Retinal pigment epithelial cell (primary cell): ENCODE measurements at regions not wholly inside any gene's neighbourhood (a gene's known extent, or its start where the extent isn't known, plus 50 kb on each side); places are given as distances from the start of the nearest gene placed in this dataset.
"Not testable (repeated sequence)": the region's sequence is repeated elsewhere in the genome, so short reads cannot be mapped to it uniquely, and the experiment has no call there.

Source experiments
- DNase-seq: peaks from one replicate; pipeline ENCODE4 v3.0.0-alpha.2; 2010; ENCODE audit warnings: low read depth
- H3K4me3 ChIP-seq: 2 replicates; pipeline ENCODE4 v1.5.1; 2011; ENCODE audit warnings: mild to moderate bottlenecking, low read length, control low read depth, moderate library complexity
- CTCF ChIP-seq: conservative IDR thresholded peaks from 2 replicates; pipeline ENCODE4 v1.5.1; 2011; ENCODE audit warnings: low read depth, low read length, control low read depth, inconsistent platforms

- H3K4me3 ChIP-seq, result no peak overlapping the region
- no peak for TF ChIP-seq CTCF
- DNase-seq, result no peak
These were observed 109.5 kb upstream of the CDK6 start for GRCh38 chr7:92945840-92946239.

GRCh38 chr7:92944633-92945032 is 108.3 kb upstream of the CDK6 start:
- no peak for TF ChIP-seq CTCF
- no peak for DNase-seq
- no peak overlapping the region for H3K4me3 ChIP-seq

- DNase-seq, H3K4me3 ChIP-seq: not testable (repeated sequence)
These were observed 106.3 kb upstream of the CDK6 start for GRCh38 chr7:92942706-92943105.

- no peak overlapping the region for H3K4me3 ChIP-seq
These were observed 103.4 kb upstream of the CDK6 start for GRCh38 chr7:92939666-92940360.

GRCh38 chr7:92934096-92934495 is 97.7 kb upstream of the CDK6 start:
- DNase-seq, result no peak
- TF ChIP-seq CTCF, result no peak
- no peak overlapping the region for H3K4me3 ChIP-seq

More at GRCh38 chr7:92939666-92940360, 103.4 kb upstream of the CDK6 start:
- no peak for DNase-seq
- no peak for TF ChIP-seq CTCF

- no peak for DNase-seq
- no peak overlapping the region for H3K4me3 ChIP-seq
- no peak for TF ChIP-seq CTCF
These were observed 96.1 kb upstream of the CDK6 start for GRCh38 chr7:92932450-92932849.

- H3K4me3 ChIP-seq, result no peak overlapping the region
- TF ChIP-seq CTCF, result no peak
- no peak for DNase-seq
These were observed 94.0 kb upstream of the CDK6 start for GRCh38 chr7:92930404-92930803.
